HL-60 (cell line): ENCODE measurements at regions not wholly inside any gene's neighbourhood (a gene's known extent, or its start where the extent isn't known, plus 50 kb on each side); places are given as distances from the start of the nearest gene placed in this dataset.

ENCODE experiments used
- DNase-seq, 2 experiments: peaks; one replicate each; pipeline ENCODE4 v3.0.0-alpha.2; 2010 to 2020; ENCODE audit warnings: low read depth in 1 of 2, low spot score in 1 of 2
- H3K27ac ChIP-seq: fragments of 250-450 bp; sonication (Bioruptor Pico); replicated peaks from 2 replicates; pipeline ENCODE4 v1.5.1; 2020; ENCODE audit warnings: mild to moderate bottlenecking, moderate library complexity
- H3K27me3 ChIP-seq: fragments of 250-450 bp; sonication (Bioruptor Pico); 2 replicates; pipeline ENCODE4 v1.5.1; 2021; ENCODE audit warnings: mild to moderate bottlenecking, moderate library complexity; ENCODE audit not compliant: insufficient read depth, poor library complexity, severe bottlenecking
- H3K4me3 ChIP-seq: replicated peaks from 2 replicates; pipeline ENCODE4 v1.5.1; 2011; ENCODE audit warnings: mild to moderate bottlenecking, control low read depth, low read length; ENCODE audit not compliant: insufficient read depth
- GABPA ChIP-seq: IDR thresholded peaks from 2 replicates; pipeline ENCODE4 v1.6.1; 2012; ENCODE audit warnings: low read depth
- POLR2AphosphoS5 ChIP-seq: IDR thresholded peaks from 2 replicates; pipeline ENCODE4 v1.6.1; 2012; ENCODE audit warnings: low read depth
- SPI1 ChIP-seq: IDR thresholded peaks from 2 replicates; pipeline ENCODE4 v1.6.1; 2012; ENCODE audit warnings: low read depth, mild to moderate bottlenecking, borderline replicate concordance
- TF ChIP-seq, protein P1 (sequence below): IDR thresholded peaks from one replicate; pipeline ENCODE4 v1.5.1; 2011; ENCODE audit warnings: low read length, control low read depth, inconsistent platforms; ENCODE audit not compliant: insufficient read depth
- TF ChIP-seq, protein P2 (sequence below): IDR thresholded peaks from 2 replicates; pipeline ENCODE4 v1.6.1; 2012; ENCODE audit warnings: low read depth; ENCODE audit not compliant: insufficient replicate concordance

- no peak for DNase-seq
- TF ChIP-seq, protein P1, sequence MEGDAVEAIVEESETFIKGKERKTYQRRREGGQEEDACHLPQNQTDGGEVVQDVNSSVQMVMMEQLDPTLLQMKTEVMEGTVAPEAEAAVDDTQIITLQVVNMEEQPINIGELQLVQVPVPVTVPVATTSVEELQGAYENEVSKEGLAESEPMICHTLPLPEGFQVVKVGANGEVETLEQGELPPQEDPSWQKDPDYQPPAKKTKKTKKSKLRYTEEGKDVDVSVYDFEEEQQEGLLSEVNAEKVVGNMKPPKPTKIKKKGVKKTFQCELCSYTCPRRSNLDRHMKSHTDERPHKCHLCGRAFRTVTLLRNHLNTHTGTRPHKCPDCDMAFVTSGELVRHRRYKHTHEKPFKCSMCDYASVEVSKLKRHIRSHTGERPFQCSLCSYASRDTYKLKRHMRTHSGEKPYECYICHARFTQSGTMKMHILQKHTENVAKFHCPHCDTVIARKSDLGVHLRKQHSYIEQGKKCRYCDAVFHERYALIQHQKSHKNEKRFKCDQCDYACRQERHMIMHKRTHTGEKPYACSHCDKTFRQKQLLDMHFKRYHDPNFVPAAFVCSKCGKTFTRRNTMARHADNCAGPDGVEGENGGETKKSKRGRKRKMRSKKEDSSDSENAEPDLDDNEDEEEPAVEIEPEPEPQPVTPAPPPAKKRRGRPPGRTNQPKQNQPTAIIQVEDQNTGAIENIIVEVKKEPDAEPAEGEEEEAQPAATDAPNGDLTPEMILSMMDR, result no peak
- TF ChIP-seq, protein P2, sequence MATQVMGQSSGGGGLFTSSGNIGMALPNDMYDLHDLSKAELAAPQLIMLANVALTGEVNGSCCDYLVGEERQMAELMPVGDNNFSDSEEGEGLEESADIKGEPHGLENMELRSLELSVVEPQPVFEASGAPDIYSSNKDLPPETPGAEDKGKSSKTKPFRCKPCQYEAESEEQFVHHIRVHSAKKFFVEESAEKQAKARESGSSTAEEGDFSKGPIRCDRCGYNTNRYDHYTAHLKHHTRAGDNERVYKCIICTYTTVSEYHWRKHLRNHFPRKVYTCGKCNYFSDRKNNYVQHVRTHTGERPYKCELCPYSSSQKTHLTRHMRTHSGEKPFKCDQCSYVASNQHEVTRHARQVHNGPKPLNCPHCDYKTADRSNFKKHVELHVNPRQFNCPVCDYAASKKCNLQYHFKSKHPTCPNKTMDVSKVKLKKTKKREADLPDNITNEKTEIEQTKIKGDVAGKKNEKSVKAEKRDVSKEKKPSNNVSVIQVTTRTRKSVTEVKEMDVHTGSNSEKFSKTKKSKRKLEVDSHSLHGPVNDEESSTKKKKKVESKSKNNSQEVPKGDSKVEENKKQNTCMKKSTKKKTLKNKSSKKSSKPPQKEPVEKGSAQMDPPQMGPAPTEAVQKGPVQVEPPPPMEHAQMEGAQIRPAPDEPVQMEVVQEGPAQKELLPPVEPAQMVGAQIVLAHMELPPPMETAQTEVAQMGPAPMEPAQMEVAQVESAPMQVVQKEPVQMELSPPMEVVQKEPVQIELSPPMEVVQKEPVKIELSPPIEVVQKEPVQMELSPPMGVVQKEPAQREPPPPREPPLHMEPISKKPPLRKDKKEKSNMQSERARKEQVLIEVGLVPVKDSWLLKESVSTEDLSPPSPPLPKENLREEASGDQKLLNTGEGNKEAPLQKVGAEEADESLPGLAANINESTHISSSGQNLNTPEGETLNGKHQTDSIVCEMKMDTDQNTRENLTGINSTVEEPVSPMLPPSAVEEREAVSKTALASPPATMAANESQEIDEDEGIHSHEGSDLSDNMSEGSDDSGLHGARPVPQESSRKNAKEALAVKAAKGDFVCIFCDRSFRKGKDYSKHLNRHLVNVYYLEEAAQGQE, result no peak
- TF ChIP-seq GABPA (no peak), POLR2AphosphoS5 (no peak), SPI1 (no peak)
- peak overlapping the region; percentile 94 for H3K27ac ChIP-seq
- H3K4me3 ChIP-seq, result no peak overlapping the region
- H3K27me3 ChIP-seq, result no peaks in the 10 kb centered on the region
Measured at GRCh38 chr6:105995391-105995865, 90.7 kb upstream of the PRDM1 start.

DNA sequence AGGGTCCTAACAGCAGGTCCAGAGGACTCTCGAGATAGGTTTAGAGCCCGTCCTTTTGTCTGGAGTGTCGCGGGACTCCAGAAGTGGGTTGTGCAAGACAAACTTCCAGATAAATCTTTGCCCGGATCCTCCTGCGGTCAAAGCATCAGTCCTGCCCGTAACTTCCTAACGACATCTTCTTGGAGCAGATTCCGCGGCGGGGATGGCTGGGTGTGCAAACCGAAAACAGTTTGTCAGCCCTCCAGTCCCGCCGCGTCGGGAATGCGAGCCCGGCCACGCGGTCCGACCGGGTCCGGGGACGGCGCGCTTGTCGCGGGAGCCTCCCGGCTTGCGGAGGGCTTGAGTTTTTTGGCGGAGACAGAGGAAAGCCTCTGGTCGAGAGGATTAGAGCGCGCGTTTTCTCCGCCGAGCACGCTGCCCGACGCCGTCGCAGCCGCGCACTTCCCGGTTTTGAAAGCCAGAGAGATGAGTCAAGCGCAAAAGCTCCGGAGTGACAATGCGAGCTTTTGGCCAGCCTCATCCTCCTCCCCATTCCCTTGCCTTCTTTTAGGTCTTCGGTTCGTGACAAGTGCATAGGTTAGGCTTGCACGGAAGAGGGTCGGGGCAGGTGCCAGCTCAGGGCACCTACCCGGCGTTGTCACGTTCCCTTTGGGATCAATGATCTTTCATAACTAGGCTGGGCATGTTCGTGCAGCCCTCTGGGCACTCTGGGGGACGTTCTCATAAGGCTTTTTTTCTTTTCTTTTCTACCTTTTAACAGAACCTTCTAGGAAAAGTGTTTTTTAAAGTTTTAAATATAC is 91.3 kb upstream of the PRDM1 start:
- DNase-seq, result peak; percentile 52 to 81
- peak; percentile 79 for TF ChIP-seq POLR2AphosphoS5
- TF ChIP-seq, protein P2, result peak; percentile 15
- TF ChIP-seq GABPA, result no peak
- peak; percentile 88; the same call in 1 of the 2 replicates for TF ChIP-seq SPI1
- Histone ChIP-seq H3K27ac (peak overlapping the region; percentile 94), H3K4me3 (peak overlapping the region; percentile 55), H3K27me3 (no peaks in the 10 kb centered on the region)

DNA sequence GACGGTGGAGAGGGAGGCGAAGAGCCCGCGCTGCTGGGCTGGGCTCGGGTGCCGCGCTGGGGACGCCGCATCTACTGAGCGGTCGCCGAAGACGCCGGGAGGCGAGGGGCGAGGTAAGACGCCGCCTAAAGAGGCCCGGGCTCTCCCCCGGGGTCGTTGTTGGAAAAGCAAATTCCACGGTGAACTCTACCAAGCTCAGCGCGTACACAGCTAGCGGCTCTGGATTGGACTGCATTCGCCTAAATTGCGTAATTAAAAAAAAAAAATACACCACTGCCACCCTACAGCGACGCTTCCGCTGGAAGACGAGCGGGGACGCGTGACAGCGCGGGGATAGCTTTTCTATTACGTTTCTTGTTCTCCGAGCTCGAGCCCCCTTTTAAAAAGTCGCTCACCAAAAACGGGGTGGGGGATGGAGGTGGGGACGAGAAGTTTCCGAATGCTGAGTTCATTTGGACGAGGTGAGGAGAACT is 92.0 kb upstream of the PRDM1 start:
- H3K27ac ChIP-seq, result peak overlapping the region; percentile 94
- DNase-seq, result peak; percentile 67 to 72
- TF ChIP-seq POLR2AphosphoS5, result 0 out of 2 replicates have a peak, but pooled peaks have one; percentile 21
- TF ChIP-seq, protein P2, result no peak
- H3K27me3 ChIP-seq, result no peaks in the 10 kb centered on the region
- peak overlapping the region; percentile 55 for H3K4me3 ChIP-seq
